Adrenal gland (tissue), 9 donors: ENCODE measurements at regions not wholly inside any gene's neighbourhood (a gene's known extent, or its start where the extent isn't known, plus 50 kb on each side); places are given as distances from the start of the nearest gene placed in this dataset.

Experiments
- DNase-seq, 7 donors: peaks; one replicate each; pipeline ENCODE4 v3.0.0-alpha.2; 2019 to 2020
- H3K27ac ChIP-seq, 5 donors: fragments of 200-600 bp; sonication (generic) in 4 of 5; 1 replicate in 3 of 5; 2 replicates in 2 of 5; pipeline versions ENCODE4 v1.5.1 to v1.8.0; 2016 to 2020; ENCODE audit warnings: mild to moderate bottlenecking in 1 of 5
- H3K27me3 ChIP-seq: fragments of 200-600 bp; 2 replicates; pipeline ENCODE4 v1.8.0; 2021
- H3K36me3 ChIP-seq, 2 donors: fragments of 200-600 bp; replicated peaks in 1 of 2; 1 replicate in 1 of 2; 2 replicates in 1 of 2; pipeline versions ENCODE4 v1.5.1 to v1.8.0; 2018 to 2022
- H3K4me1 ChIP-seq, 2 donors: fragments of 200-600 bp; replicated peaks in 1 of 2; 1 replicate in 1 of 2; 2 replicates in 1 of 2; pipeline versions ENCODE4 v1.5.1 to v1.8.0; 2018 to 2021
- H3K4me3 ChIP-seq, 4 donors: fragments of 200-600 bp; sonication (generic) in 3 of 4; one replicate each; pipeline ENCODE4 v1.5.1; 2016 to 2018
- H3K9me3 ChIP-seq, 3 donors: fragments of 200-600 bp; sonication (generic) in 1 of 3; replicated peaks in 1 of 3; 1 replicate in 2 of 3; 2 replicates in 1 of 3; pipeline versions ENCODE4 v1.5.1 to v1.8.0; 2016 to 2021
- CTCF ChIP-seq, 6 experiments: fragments of 450-650 bp in 4 of 6; fragments of 200-600 bp in 2 of 6; sonication (generic) in 1 of 6; IDR thresholded peaks; 1 replicate in 5 of 6; 2 replicates in 1 of 6; pipeline versions ENCODE4 v1.5.1 to v1.8.0; 2016 to 2021; ENCODE audit warnings: antibody characterized with exemption in 6 of 6, mild to moderate bottlenecking in 2 of 6, moderate library complexity in 1 of 6
- POLR2A ChIP-seq, 2 donors: fragments of 450-650 bp; IDR thresholded peaks; one replicate each; pipeline ENCODE4 v1.6.1; 2017; ENCODE audit warnings: antibody characterized with exemption in 2 of 2, mild to moderate bottlenecking in 2 of 2, moderate library complexity in 1 of 2
- WGBS, 4 donors: extraction: QIAGEN DNeasy Blood & Tissue Kit in 2 of 4; methylation state at CpG; one replicate each; pipeline versions ENCODE4 v1.1.5 to v1.1.7; 2013 to 2017; 5-methylcytosine and 5-hydroxymethylcytosine counted together
- intact Hi-C, 2 donors: fragments of 100-400 bp; cut with DNase I; formaldehyde crosslinking; loops; one replicate each; pipeline versions ENCODE4 v1.14.1 to v1.15.0; 2022 to 2023
- donor health status: healthy with polysubstance abuse.
- donor health status: Bipolar disorder and iron deficiency.
- donor health status: DM: yes; HTN: yes; CAD: no.
- donor health status: DM: no; HTN: no; CAD: no.
- donor health status: DM: no; HTN: no; CAD: no.

GRCh38 chr2:41941831-41942230 lies 106.0 kb upstream of the PKDCC start:
- H3K4me1 ChIP-seq: no peaks in the 10 kb centered on the region
- H3K36me3 ChIP-seq: no peaks in the 10 kb centered on the region
- H3K9me3 ChIP-seq: no peaks in the 10 kb centered on the region
- WGBS, 4 donors: 77 to 87% (median 84%) methylated on average over 3 of the region's 3 CpGs
- TF ChIP-seq POLR2A (IDR thresholded peaks at IDR 0.05) (no peak), CTCF (IDR thresholded peaks at IDR 0.05) (no peak)
- intact Hi-C loops: no loop called here
- no peak for DNase-seq
- no peak overlapping the region for H3K27ac ChIP-seq
- H3K4me3 ChIP-seq: no peak overlapping the region
- H3K27me3 ChIP-seq: no peaks in the 10 kb centered on the region

GRCh38 chr2:41942278-41942677 lies 105.5 kb upstream of the PKDCC start:
- DNase-seq: no peak
- Histone ChIP-seq H3K27me3 (no peaks in the 10 kb centered on the region), H3K4me3 (no peak overlapping the region), H3K27ac (no peak overlapping the region), H3K9me3 (no peaks in the 10 kb centered on the region), H3K36me3 (no peaks in the 10 kb centered on the region), H3K4me1 (no peaks in the 10 kb centered on the region)
- intact Hi-C loops: no loop called here
- TF ChIP-seq POLR2A (IDR thresholded peaks at IDR 0.05): no peak
- no peak for TF ChIP-seq CTCF (IDR thresholded peaks at IDR 0.05)

- no peak overlapping the region for H3K4me3 ChIP-seq
- TF ChIP-seq POLR2A (IDR thresholded peaks at IDR 0.05) (no peak), CTCF (IDR thresholded peaks at IDR 0.05) (no peak)
- no peaks in the 10 kb centered on the region for H3K9me3 ChIP-seq
- H3K36me3 ChIP-seq: no peaks in the 10 kb centered on the region
- DNase-seq: no peak
- intact Hi-C loops: no loop called here
- no peak overlapping the region for H3K27ac ChIP-seq
- WGBS, 4 donors: 84 to 100% (median 92%) methylated on average over 1 of the region's 1 CpG
- no peaks in the 10 kb centered on the region for H3K4me1 ChIP-seq
- no peaks in the 10 kb centered on the region for H3K27me3 ChIP-seq
Observed at GRCh38 chr2:41943159-41943558, 104.7 kb upstream of the PKDCC start.

GRCh38 chr2:41944220-41944880 lies 103.5 kb upstream of the PKDCC start:
- Histone ChIP-seq H3K27ac (no peak overlapping the region), H3K27me3 (no peaks in the 10 kb centered on the region), H3K36me3 (no peaks in the 10 kb centered on the region), H3K9me3 (no peaks in the 10 kb centered on the region), H3K4me3 (no peak overlapping the region), H3K4me1 (no peaks in the 10 kb centered on the region)
- TF ChIP-seq POLR2A (IDR thresholded peaks at IDR 0.05) (no peak), CTCF (IDR thresholded peaks at IDR 0.05) (no peak)
- no peak for DNase-seq
- 67 to 84% (median 74%) methylated on average over 9 of the region's 9 CpGs for WGBS, 4 donors
- intact Hi-C loops: no loop called here
